ENCODE measurements at regions not wholly inside any gene's neighbourhood (a gene's known extent, or its start where the extent isn't known, plus 50 kb on each side); places are given as distances from the start of the nearest gene placed in this dataset.

GRCh38 chr11:88061111-88061510, 114.1 kb downstream of the RAB38 start:
- H3F3A ChIP-seq (ENCODE audit: low read depth): no peaks in the 10 kb centered on the region
- H3K9me2 ChIP-seq (replicated peaks; ENCODE audit: low read depth, low read length): no peaks in the 10 kb centered on the region
- H3K9me3 ChIP-seq (ENCODE audit: insufficient read depth, low read depth, low read length): no peaks in the 10 kb centered on the region
- H2AFZ ChIP-seq (ENCODE audit: low read length): no peak overlapping the region
- H3K79me2 ChIP-seq (ENCODE audit: insufficient read depth, low read length): no peaks in the 10 kb centered on the region
- no peaks in the 10 kb centered on the region for H3K36me3 ChIP-seq (ENCODE audit: insufficient read depth, low read length)
- H4K20me1 ChIP-seq (ENCODE audit: insufficient read depth, low read length, poor library complexity, severe bottlenecking): no peaks in the 10 kb centered on the region
- H3K27me3 ChIP-seq (ENCODE audit: insufficient read depth, low read length, poor library complexity, severe bottlenecking): no peaks in the 10 kb centered on the region
- H3K9ac ChIP-seq (ENCODE audit: low read depth, low read length, poor library complexity, severe bottlenecking): no peak overlapping the region
- TF ChIP-seq CTCF (conservative IDR thresholded peaks at IDR 0.05; ENCODE audit: low read length): no peak
- no peak for TF ChIP-seq EZH2phosphoT487 (IDR thresholded peaks at IDR 0.05; ENCODE audit: borderline replicate concordance)
- no peak overlapping the region for H3K4me2 ChIP-seq (ENCODE audit: low read depth, low read length, poor library complexity, severe bottlenecking)
- no peak overlapping the region for H3K4me3 ChIP-seq (ENCODE audit: low read length, poor library complexity, severe bottlenecking)
- H3K4me1 ChIP-seq (ENCODE audit: insufficient read depth, low read length, poor library complexity, severe bottlenecking): peaks cover under 1% of the 10 kb centered on the region

GRCh38 chr11:88059326-88059725, 115.9 kb downstream of the RAB38 start:
- TF ChIP-seq EZH2phosphoT487 (IDR thresholded peaks at IDR 0.05; ENCODE audit: borderline replicate concordance): no peak
- no peak for TF ChIP-seq CTCF (conservative IDR thresholded peaks at IDR 0.05; ENCODE audit: low read length)
- Histone ChIP-seq H3K4me2 (ENCODE audit: low read depth, low read length, poor library complexity, severe bottlenecking) (no peak overlapping the region), H3K79me2 (ENCODE audit: insufficient read depth, low read length) (no peaks in the 10 kb centered on the region), H3K9me3 (ENCODE audit: insufficient read depth, low read depth, low read length) (no peaks in the 10 kb centered on the region), H3K9me2 (replicated peaks; ENCODE audit: low read depth, low read length) (no peaks in the 10 kb centered on the region), H3F3A (ENCODE audit: low read depth) (no peaks in the 10 kb centered on the region), H3K27me3 (ENCODE audit: insufficient read depth, low read length, poor library complexity, severe bottlenecking) (no peaks in the 10 kb centered on the region), H4K20me1 (ENCODE audit: insufficient read depth, low read length, poor library complexity, severe bottlenecking) (no peaks in the 10 kb centered on the region), H2AFZ (ENCODE audit: low read length) (no peak overlapping the region), H3K4me1 (ENCODE audit: insufficient read depth, low read length, poor library complexity, severe bottlenecking) (no peaks in the 10 kb centered on the region), H3K9ac (ENCODE audit: low read depth, low read length, poor library complexity, severe bottlenecking) (no peak overlapping the region), H3K36me3 (ENCODE audit: insufficient read depth, low read length) (no peaks in the 10 kb centered on the region), H3K4me3 (ENCODE audit: low read length, poor library complexity, severe bottlenecking) (no peak overlapping the region)

- H3K9me3 ChIP-seq (ENCODE audit: insufficient read depth, low read depth, low read length): no peaks in the 10 kb centered on the region
- no peaks in the 10 kb centered on the region for H3K9me2 ChIP-seq (replicated peaks; ENCODE audit: low read depth, low read length)
- no peak overlapping the region for H3K4me3 ChIP-seq (ENCODE audit: low read length, poor library complexity, severe bottlenecking)
- H3F3A ChIP-seq (ENCODE audit: low read depth): no peaks in the 10 kb centered on the region
- no peaks in the 10 kb centered on the region for H3K36me3 ChIP-seq (ENCODE audit: insufficient read depth, low read length)
- no peaks in the 10 kb centered on the region for H3K79me2 ChIP-seq (ENCODE audit: insufficient read depth, low read length)
- no peak overlapping the region for H3K9ac ChIP-seq (ENCODE audit: low read depth, low read length, poor library complexity, severe bottlenecking)
- H3K4me1 ChIP-seq (ENCODE audit: insufficient read depth, low read length, poor library complexity, severe bottlenecking): peaks cover 11% of the 10 kb centered on the region
- TF ChIP-seq CTCF (conservative IDR thresholded peaks at IDR 0.05; ENCODE audit: low read length): no peak
- no peaks in the 10 kb centered on the region for H4K20me1 ChIP-seq (ENCODE audit: insufficient read depth, low read length, poor library complexity, severe bottlenecking)
- no peak overlapping the region for H2AFZ ChIP-seq (ENCODE audit: low read length)
- no peak overlapping the region for H3K4me2 ChIP-seq (ENCODE audit: low read depth, low read length, poor library complexity, severe bottlenecking)
- no peaks in the 10 kb centered on the region for H3K27me3 ChIP-seq (ENCODE audit: insufficient read depth, low read length, poor library complexity, severe bottlenecking)
These were observed 123.8 kb downstream of the RAB38 start for GRCh38 chr11:88051396-88051795.
